DOHH2 (cell line): ENCODE measurements at regions not wholly inside any gene's neighbourhood (a gene's known extent, or its start where the extent isn't known, plus 50 kb on each side); places are given as distances from the start of the nearest gene placed in this dataset.

ENCODE experiments used
- H3F3A ChIP-seq: fragments of 200-600 bp; sonication (generic), shearing (Covaris generic); 2 replicates; pipeline ENCODE4 v1.6.0; 2016; ENCODE audit warnings: antibody characterized with exemption, mild to moderate bottlenecking; ENCODE audit not compliant: control insufficient read depth, insufficient read depth
- H3K27ac ChIP-seq: fragments of 200-600 bp; sonication (generic); 2 replicates; pipeline ENCODE4 v1.5.1; 2014; ENCODE audit warnings: low read depth, mild to moderate bottlenecking, low read length, moderate library complexity
- H3K27me3 ChIP-seq: fragments of 200-600 bp; sonication (generic); 2 replicates; pipeline ENCODE4 v1.6.1; 2014; ENCODE audit warnings: mild to moderate bottlenecking, low read length, mixed read lengths; ENCODE audit not compliant: control insufficient read depth
- H3K36me3 ChIP-seq: fragments of 200-600 bp; sonication (generic); 2 replicates; pipeline ENCODE4 v1.6.1; 2014; ENCODE audit warnings: mild to moderate bottlenecking, low read length, moderate library complexity, mixed read lengths; ENCODE audit not compliant: control insufficient read depth
- H3K4me1 ChIP-seq: fragments of 200-600 bp; sonication (generic); 2 replicates; pipeline ENCODE4 v1.6.1; 2014; ENCODE audit warnings: mild to moderate bottlenecking, low read length, mixed read lengths; ENCODE audit not compliant: control insufficient read depth
- H3K4me2 ChIP-seq: fragments of 200-600 bp; sonication (generic); 2 replicates; pipeline ENCODE4 v1.6.0; 2014; ENCODE audit warnings: mild to moderate bottlenecking, low read length, moderate library complexity
- H3K4me3 ChIP-seq: fragments of 200-600 bp; sonication (generic); 2 replicates; pipeline ENCODE4 v1.5.1; 2014; ENCODE audit warnings: mild to moderate bottlenecking, low read length, mixed read lengths
- H3K79me2 ChIP-seq: fragments of 200-600 bp; sonication (generic); 2 replicates; pipeline ENCODE4 v1.6.1; 2014; ENCODE audit warnings: mild to moderate bottlenecking, low read length, mixed read lengths; ENCODE audit not compliant: control insufficient read depth
- H3K9me2 ChIP-seq: fragments of 200-600 bp; sonication (generic); replicated peaks from 2 replicates; pipeline ENCODE4 v1.6.1; 2014; ENCODE audit warnings: mild to moderate bottlenecking, low read length, mixed read lengths; ENCODE audit not compliant: control insufficient read depth
- H3K9me3 ChIP-seq: fragments of 200-600 bp; sonication (generic); 2 replicates; pipeline ENCODE4 v1.6.1; 2014; ENCODE audit warnings: antibody characterized with exemption, low read length, mixed read lengths; ENCODE audit not compliant: control insufficient read depth, insufficient read depth
- H4K20me1 ChIP-seq: fragments of 200-600 bp; sonication (generic); 2 replicates; pipeline ENCODE4 v1.6.0; 2014; ENCODE audit warnings: low read depth, mild to moderate bottlenecking, antibody characterized with exemption, low read length, moderate library complexity; ENCODE audit not compliant: control insufficient read depth, insufficient read depth
- EZH2phosphoT487 ChIP-seq: fragments of 200-600 bp; sonication (generic); IDR thresholded peaks from 2 replicates; pipeline ENCODE4 v1.6.1; 2017; ENCODE audit warnings: borderline replicate concordance, mild to moderate bottlenecking, antibody characterized with exemption, low read length, moderate library complexity, mixed read lengths
- TF ChIP-seq, protein P1 (sequence below): fragments of 200-600 bp; sonication (generic); IDR thresholded peaks from one replicate; pipeline ENCODE4 v1.5.1; 2014; ENCODE audit warnings: antibody characterized with exemption, mild to moderate bottlenecking, low read depth, low read length; ENCODE audit not compliant: poor library complexity, severe bottlenecking

DNA sequence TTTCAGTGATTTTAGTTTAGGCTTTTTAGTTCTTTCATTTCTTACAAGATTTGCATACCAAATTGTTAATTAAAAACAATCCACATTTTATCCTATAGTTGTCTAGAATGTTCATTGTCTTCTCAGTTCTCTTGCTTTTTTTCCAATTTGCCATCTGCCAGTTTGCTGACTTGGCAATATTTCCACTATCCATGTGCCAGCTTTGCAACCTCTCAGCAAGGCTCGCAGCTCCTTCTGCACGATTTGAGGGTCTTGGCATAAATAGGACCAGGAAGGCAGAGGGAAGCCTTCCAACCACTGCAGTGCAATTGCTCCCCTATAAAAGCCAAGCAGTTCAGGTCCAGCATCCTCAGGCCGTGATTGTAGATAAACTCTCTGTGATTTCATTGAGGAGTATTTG, 306.8 kb upstream of the FMN2 start:
- TF ChIP-seq, protein P1, sequence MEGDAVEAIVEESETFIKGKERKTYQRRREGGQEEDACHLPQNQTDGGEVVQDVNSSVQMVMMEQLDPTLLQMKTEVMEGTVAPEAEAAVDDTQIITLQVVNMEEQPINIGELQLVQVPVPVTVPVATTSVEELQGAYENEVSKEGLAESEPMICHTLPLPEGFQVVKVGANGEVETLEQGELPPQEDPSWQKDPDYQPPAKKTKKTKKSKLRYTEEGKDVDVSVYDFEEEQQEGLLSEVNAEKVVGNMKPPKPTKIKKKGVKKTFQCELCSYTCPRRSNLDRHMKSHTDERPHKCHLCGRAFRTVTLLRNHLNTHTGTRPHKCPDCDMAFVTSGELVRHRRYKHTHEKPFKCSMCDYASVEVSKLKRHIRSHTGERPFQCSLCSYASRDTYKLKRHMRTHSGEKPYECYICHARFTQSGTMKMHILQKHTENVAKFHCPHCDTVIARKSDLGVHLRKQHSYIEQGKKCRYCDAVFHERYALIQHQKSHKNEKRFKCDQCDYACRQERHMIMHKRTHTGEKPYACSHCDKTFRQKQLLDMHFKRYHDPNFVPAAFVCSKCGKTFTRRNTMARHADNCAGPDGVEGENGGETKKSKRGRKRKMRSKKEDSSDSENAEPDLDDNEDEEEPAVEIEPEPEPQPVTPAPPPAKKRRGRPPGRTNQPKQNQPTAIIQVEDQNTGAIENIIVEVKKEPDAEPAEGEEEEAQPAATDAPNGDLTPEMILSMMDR: no peak
- no peak for TF ChIP-seq EZH2phosphoT487
- H3K4me1 ChIP-seq: no peaks in the 10 kb centered on the region
- H3K9me3 ChIP-seq: no peaks in the 10 kb centered on the region
- no peaks in the 10 kb centered on the region for H3K36me3 ChIP-seq
- H3K4me2 ChIP-seq: no peak overlapping the region
- H3K9me2 ChIP-seq: no peaks in the 10 kb centered on the region
- no peaks in the 10 kb centered on the region for H3F3A ChIP-seq
- no peak overlapping the region for H3K4me3 ChIP-seq
- no peaks in the 10 kb centered on the region for H4K20me1 ChIP-seq
- no peaks in the 10 kb centered on the region for H3K79me2 ChIP-seq
- no peaks in the 10 kb centered on the region for H3K27me3 ChIP-seq
- no peak overlapping the region for H3K27ac ChIP-seq

DNA sequence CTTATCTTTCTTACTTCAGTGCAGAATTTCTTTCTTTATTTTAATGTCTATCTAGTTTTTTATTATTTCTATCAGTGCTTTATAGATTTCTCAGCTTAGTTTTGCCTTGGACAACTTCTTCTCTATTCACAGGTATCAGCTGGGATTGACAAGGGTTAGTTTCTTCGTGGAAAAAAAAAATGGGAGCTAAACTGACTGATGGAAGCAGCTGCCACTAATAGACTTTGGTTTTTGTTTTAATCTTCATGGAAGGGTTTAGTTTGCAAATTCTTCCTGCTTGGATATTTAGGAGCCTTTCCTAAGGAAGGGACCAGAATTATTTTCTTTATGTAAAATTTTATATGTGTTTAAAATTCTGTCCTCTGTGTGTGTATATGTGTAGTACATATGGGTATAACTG, 306.1 kb upstream of the FMN2 start:
- TF ChIP-seq, protein P1: no peak
- TF ChIP-seq EZH2phosphoT487: no peak
- H4K20me1 ChIP-seq: no peaks in the 10 kb centered on the region

DNA sequence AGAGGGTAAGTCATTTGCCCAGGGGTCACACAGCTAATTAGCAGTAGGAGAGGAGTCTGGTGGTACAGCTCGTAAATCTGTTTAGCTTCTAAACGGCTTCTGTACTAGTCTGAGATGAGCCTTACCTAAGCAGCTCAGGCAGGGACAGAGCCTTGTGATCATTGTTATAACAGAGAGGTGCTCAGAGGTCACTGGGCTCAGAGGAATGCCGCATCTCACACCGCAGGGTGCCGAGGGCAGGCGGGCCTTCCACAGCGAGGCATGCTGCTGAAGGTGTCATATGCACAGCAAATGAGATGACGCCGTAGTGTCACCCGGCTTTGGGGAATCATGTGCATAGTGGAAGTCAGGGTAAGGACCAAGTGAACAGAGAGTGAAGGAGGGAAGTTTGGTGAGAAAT, 305.2 kb upstream of the FMN2 start:
- Histone ChIP-seq H3K36me3 (no peaks in the 10 kb centered on the region), H3K4me1 (no peaks in the 10 kb centered on the region), H3K9me2 (no peaks in the 10 kb centered on the region), H3K27me3 (no peaks in the 10 kb centered on the region), H3K4me2 (no peak overlapping the region), H4K20me1 (no peaks in the 10 kb centered on the region), H3K79me2 (no peaks in the 10 kb centered on the region), H3K9me3 (no peaks in the 10 kb centered on the region), H3K4me3 (no peak overlapping the region), H3F3A (no peaks in the 10 kb centered on the region), H3K27ac (no peak overlapping the region)
- TF ChIP-seq, protein P1: no peak
- no peak for TF ChIP-seq EZH2phosphoT487

More for the DNA sequence above, 306.1 kb upstream of the FMN2 start:
- H3K79me2 ChIP-seq: no peaks in the 10 kb centered on the region
- H3K4me2 ChIP-seq: no peak overlapping the region
- H3K4me1 ChIP-seq: no peaks in the 10 kb centered on the region
- no peak overlapping the region for H3K4me3 ChIP-seq
- no peak overlapping the region for H3K27ac ChIP-seq
- no peaks in the 10 kb centered on the region for H3K9me2 ChIP-seq
- H3K36me3 ChIP-seq: no peaks in the 10 kb centered on the region
- H3K27me3 ChIP-seq: no peaks in the 10 kb centered on the region
- H3K9me3 ChIP-seq: no peaks in the 10 kb centered on the region
- no peaks in the 10 kb centered on the region for H3F3A ChIP-seq

DNA sequence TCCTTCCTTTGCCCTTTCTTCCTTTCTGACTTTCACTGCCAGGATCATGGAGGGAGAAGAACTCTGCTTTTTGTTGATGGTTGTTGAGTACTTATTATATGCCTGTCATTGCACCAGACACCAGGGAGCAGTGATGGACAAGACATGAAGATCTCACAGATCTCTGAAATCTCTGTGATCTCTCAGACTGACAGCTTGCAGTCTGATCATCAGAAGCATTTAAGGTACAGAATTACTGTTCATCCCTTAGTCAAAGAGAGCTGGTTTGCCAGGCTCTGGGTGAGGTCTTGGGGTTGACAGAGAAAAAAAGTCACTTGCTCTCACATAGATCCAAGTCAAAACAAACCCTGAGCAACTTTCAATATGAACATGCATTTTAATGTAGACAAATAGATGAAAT, 299.5 kb upstream of the FMN2 start:
- no peaks in the 10 kb centered on the region for H3F3A ChIP-seq
- no peaks in the 10 kb centered on the region for H4K20me1 ChIP-seq
- no peaks in the 10 kb centered on the region for H3K4me1 ChIP-seq
- H3K4me2 ChIP-seq: no peak overlapping the region
- H3K27me3 ChIP-seq: no peaks in the 10 kb centered on the region
- no peaks in the 10 kb centered on the region for H3K9me2 ChIP-seq
- no peak for TF ChIP-seq EZH2phosphoT487
- TF ChIP-seq, protein P1: no peak
- H3K79me2 ChIP-seq: no peaks in the 10 kb centered on the region
- H3K9me3 ChIP-seq: no peaks in the 10 kb centered on the region
- H3K4me3 ChIP-seq: no peak overlapping the region
- H3K27ac ChIP-seq: no peak overlapping the region
- H3K36me3 ChIP-seq: no peaks in the 10 kb centered on the region
